NCI-H2227 (cell line): ENCODE measurements at regions not wholly inside any gene's neighbourhood (a gene's known extent, or its start where the extent isn't known, plus 50 kb on each side); places are given as distances from the start of the nearest gene placed in this dataset.
A peak's percentile ranks its signal among the peaks of the same experiment; 100 is the strongest.
"Not testable (repeated sequence)": the region's sequence is repeated elsewhere in the genome, so short reads cannot be mapped to it uniquely, and the experiment has no call there.

Experiments used
- DNase-seq: peaks from one replicate; lab custom pipeline; 2025; ENCODE audit not compliant: unreplicated experiment; lab: John Stamatoyannopoulos, UW

- DNase-seq = not testable (repeated sequence)
Observed at GRCh38 chr4:104662269-104662668, 167.6 kb upstream of the CXXC4 start.

DNA sequence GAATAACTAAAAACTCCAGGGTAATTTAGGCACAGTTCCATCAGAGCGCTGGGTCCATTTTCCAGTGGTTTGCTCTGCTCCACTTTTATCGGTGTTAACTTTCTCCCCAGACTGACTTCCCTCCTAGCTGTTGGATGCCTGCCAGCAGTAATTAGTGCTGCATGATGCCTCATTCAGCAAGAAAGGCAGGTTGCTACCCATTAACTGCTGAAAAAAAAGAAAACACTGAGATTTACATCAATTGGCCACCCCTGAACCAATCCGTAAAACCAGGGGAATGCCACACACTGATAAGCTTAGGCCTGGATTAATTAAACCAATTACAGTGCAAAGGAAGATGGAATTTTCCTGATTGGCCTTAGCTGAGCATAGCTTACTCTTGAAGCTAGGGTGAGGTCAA, 182.4 kb upstream of the CXXC4 start:
- DNase-seq = peak; percentile 84

DNA sequence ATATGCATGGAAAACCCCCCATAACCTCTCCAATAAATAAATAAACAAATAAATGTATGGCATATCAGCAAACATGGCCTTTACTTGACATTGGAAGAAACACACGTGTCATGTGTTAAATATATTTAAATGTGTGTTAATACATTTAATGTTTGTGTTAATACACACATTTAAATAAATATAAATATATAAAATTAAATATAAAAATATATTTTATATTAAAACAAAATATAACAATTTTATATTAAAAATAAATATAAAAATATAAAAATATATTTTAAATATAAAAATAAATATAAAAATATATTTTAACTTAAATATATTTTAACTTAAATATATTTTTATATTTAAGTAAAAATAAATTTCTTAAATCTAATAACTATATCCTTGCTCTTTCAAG, 187.6 kb upstream of the CXXC4 start:
- no peak for DNase-seq

GRCh38 chr4:104693601-104694201, 199.0 kb upstream of the CXXC4 start:
- DNase-seq = no peak

DNA sequence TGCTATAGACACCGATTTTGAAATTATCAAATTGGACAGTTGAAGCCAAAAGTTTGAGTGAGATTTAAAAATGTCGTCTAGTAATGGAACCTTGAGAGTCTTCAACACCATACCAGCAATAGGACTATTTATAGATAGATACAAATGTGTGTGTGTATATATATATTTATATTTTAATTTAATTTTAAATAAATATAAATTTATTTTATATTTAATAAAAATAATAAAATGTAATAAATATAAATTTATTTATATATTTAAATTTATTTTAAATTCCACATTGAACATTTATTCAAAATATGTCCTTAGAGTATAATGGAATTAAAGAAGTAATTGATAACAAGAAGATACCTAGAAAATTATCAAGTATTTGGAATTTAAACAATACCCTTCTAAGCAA, 221.9 kb upstream of the CXXC4 start:
- DNase-seq = no peak

DNA sequence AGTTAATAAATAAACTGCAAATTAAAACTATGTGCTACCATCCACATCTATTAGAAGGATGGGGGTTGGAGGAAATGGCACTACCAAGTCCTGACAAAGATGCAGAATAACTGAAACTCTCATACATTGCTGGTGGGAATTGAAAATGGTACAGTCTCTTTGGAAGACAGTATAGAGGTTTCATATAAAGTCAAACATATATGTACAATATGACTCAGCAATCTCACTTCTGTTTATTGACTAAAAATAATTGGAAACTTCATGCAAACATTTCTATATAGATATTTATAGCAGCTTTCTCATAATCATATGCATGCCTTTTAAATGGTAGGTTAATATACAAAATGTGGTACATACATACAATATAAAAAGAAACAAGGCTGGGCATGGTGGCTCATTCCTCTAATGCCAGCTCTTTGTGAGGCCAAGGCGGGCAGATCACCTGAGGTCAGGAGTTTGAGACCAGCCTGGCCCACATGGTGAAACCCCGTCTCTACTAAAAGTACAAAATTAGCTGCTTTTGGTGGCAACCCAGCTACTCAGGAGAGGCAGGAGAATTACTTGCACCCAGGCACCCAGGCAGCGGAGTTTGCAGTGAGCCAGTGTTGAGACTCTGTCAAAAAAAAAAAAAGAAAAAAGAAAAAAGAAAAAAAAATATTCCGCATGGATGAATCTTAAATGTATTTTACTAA, 225.0 kb upstream of the CXXC4 start:
- DNase-seq = no peak

DNA sequence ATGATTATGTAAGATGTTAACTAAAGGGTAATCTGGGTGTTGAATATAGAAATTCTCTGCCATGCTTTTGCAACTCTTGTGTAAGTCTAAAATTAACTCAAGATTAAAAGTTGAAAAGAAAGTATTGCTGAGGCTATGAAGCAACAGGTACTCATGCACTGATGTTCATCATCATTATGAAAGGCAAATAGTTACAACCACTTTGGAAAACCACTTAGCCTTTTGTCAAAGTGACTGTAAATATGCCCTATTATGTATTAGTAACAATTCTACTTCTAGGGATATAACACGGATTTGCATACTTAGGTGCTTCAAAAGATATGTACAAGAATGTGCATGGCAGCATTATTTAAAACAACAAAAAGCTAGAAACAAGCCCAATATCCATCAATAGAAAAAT, 227.8 kb upstream of the CXXC4 start:
- DNase-seq = no peak

DNA sequence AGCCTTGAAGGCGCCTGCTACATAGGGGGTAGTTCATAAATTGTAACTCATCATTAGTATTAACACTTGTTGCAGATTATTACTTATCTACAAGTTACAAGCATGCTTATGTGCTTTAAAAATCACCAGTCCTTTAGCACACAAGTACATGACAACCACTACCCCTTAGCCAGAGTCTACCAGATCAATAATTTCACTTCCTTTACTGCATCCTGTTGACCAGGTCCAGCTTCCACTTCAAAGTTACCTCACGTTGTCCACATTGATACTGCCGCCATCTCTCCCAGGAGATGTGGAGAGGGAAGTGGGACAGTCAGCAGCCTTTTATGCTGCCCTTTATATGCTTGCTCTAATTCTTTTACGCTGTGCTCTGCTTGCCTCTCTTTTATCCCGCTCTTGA, 231.3 kb upstream of the CXXC4 start:
- DNase-seq = no peak

DNA sequence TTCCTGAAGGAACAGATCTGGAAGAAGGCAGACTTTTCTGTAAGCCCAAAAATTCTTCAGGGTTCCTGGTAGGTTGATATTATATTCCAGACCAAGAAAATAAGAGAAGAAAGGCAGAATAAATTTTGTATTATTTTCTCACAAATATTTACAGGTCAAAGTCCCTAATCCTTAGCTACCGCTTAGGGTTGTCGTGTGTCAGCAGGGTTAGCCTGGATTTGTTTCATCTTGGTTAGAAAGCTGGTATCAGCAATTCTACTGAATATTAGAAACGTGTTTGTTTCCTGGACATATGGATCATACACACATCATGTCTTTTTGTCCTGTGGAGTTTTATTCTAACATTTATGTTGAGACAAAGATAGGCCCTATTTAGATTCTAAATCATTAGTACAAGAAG, 232.9 kb upstream of the CXXC4 start:
- DNase-seq = no peak

DNA sequence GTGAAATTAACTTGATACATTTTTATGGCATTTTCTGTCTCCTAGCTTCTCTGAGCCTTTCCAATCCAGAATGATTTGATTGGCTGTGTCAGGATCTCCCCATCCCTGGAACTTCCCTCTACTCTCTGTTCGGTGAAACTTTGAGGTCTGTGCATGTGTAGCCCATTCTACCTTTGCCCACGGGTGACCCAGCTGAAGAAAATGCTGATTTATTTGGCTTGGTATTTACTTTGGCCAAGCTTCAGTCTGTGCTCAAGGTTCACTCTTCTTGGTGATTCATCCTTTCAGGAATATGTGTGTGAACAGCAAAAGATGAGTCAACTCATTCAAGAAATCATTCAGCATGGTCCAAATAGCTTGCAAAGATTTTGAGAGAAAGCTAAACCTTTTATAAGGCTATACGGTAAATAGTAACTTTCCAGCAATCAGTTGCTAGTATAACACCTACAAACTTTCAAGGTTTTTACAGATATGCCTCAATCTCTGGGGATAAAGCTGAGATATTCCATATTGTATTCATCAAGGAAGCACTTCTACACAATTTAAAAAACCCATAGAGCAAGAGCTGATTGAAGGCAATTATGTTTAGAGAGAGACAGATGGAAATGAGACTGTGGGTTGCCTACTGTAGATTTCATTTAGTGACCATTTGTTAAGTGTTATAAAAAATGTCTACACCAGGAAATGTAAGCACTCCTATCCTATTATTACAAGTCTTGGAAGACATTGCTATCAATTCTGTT, 233.9 kb upstream of the CXXC4 start:
- DNase-seq = no peak

GRCh38 chr4:104732766-104733165, 238.1 kb upstream of the CXXC4 start:
- no peak for DNase-seq

DNA sequence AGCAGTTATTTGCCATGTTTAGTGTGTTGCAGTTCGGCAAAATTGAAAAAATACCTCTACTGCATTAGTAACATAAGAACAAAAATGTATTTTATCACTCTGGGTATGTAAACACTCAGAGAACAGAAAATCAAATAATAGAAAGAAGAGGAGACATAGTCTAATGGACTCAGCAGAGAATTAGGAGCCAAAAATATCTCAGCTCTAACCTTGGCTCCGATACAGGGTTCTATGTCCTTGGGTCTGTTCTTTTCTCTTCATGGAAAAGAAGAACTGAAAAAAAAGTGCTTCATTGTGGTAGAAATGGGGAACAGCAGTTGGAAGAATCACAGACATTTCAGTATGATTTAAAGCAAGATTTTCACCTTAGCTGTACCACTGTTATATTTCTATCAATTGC, 240.5 kb upstream of the CXXC4 start:
- no peak for DNase-seq

GRCh38 chr4:104740161-104740560, 245.5 kb upstream of the CXXC4 start:
- DNase-seq = no peak

DNA sequence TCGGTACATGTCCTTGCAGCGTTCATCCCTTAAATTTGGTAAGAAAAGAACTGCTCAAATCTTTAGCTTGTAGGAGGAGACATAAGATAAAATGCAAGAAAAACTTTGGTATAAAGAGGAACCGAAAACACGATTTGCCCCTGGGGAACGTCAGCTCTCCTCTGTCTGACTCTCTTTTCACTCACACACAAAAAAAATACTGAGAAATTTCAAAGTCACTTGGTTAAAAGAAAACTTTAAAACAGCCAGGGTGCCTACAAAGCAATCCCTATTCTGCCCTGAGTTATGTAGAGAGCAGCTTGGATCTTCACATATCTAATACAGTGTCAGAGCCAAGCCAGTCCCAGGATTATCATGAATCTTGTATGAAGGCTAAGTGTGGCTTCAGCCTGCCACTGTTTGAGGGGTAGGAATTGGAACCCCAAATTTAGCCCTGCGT, 248.5 kb upstream of the CXXC4 start:
- no peak for DNase-seq

DNA sequence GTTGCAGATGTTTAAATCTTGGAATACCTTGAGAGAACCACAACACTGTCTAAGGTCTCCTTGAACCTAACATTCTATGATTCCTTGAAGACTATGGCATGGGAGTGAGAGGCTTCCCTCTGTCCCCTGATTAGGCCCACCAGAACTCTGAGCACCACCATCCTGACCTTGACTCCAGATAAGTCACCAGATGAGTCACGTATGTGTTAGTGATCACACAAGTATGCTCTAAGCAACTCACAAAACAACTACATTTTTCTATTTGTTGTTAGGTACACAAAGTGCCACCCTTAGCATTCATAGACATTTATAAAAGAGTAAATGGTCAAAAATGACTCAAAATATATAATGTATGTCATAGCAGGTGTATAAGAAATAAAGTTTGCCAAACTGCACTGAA, 252.9 kb upstream of the CXXC4 start:
- DNase-seq = no peak

GRCh38 chr4:104749062-104749461, 254.4 kb upstream of the CXXC4 start:
- no peak for DNase-seq

DNA sequence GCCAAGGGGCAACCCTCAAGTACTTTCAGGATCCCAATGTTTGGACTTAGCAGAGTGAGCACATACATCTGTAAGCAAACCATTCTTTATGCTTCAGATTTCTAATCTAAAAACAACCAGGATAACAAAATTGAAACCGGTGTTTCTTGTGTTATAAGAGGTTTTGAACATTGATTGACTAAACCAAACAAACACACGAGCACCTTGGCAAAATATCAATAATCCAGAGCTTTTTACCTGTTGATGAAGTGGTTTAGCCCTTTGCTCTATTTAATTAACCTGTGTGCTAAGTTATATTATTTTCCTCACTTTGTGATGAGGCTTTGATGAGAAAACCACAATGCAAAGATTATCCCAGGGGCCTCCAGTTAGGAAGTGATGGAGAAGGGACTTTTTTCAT, 255.3 kb upstream of the CXXC4 start:
- no peak for DNase-seq

- no peak for DNase-seq
Observed at GRCh38 chr4:104751468-104751867, 256.8 kb upstream of the CXXC4 start.

DNA sequence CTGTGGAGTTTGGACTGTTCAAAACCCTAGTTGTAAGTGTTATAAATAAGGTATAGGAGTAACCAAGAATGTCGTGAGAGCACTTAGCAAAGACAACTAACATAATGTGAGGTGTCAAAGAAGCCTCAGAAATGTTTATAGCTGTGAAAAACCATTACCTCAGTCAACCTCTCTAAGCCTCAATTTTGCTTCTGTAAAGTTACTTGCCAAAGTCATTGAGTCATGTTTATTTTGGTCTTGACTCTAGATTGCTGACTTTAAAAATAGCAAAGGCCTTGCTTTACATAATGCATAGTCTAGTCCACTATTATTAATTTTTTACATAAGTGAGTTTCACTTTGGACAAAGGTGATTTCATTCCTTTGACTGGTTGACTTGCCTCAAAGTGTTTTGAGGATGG, 257.6 kb upstream of the CXXC4 start:
- DNase-seq = no peak

GRCh38 chr4:104756837-104757236, 262.1 kb upstream of the CXXC4 start:
- DNase-seq = no peak

- no peak for DNase-seq
Observed at GRCh38 chr4:104758574-104758973, 263.9 kb upstream of the CXXC4 start.

GRCh38 chr4:104763554-104764222, 269.0 kb upstream of the CXXC4 start:
- DNase-seq = no peak
